ENCODE measurements at regions not wholly inside any gene's neighbourhood (a gene's known extent, or its start where the extent isn't known, plus 50 kb on each side); places are given as distances from the start of the nearest gene placed in this dataset.

- intact Hi-C loops (cut with micrococcal nuclease) (no loop called here), dilution Hi-C loops (cut with MboI; ENCODE audit: extremely low pct_ligation_motif_present, low sequenced_read_pairs) (no loop called here)
- Histone ChIP-seq H3K9me3 (replicated peaks; ENCODE audit: control insufficient read depth, insufficient read depth, low read length) (no peaks in the 10 kb centered on the region), H3K4me3 (replicated peaks in 1 of 3; ENCODE audit: insufficient read depth in 1 of 3, low read depth in 1 of 3, low read length in 3 of 3) (no peak overlapping the region), H2AFZ (ENCODE audit: low read depth, low read length) (no peak overlapping the region), H3K36me3 (ENCODE audit: control insufficient read depth in 2 of 2, extremely low read depth in 1 of 2, insufficient read depth in 2 of 2, low read length in 2 of 2) (no peaks in the 10 kb centered on the region), H4K20me1 (replicated peaks; ENCODE audit: control insufficient read depth, extremely low read depth, insufficient read depth, low read length) (no peaks in the 10 kb centered on the region), H3K9ac (replicated peaks; ENCODE audit: extremely low read depth, insufficient read depth, low read length) (no peak overlapping the region), H3K4me2 (ENCODE audit: insufficient read depth, low read length) (no peak overlapping the region), H3K4me1 (ENCODE audit: control insufficient read depth, extremely low read depth, insufficient read depth, low read length) (no peaks in the 10 kb centered on the region), H3K27me3 (ENCODE audit: control insufficient read depth in 2 of 2, insufficient read depth in 2 of 2, low read length in 2 of 2) (no peaks in the 10 kb centered on the region), H3K27ac (ENCODE audit: insufficient read depth, low read depth, low read length) (no peak overlapping the region), H3K79me2 (ENCODE audit: control insufficient read depth, insufficient read depth, low read length) (no peaks in the 10 kb centered on the region), H3K9me1 (replicated peaks; ENCODE audit: control insufficient read depth, extremely low read depth, insufficient read depth, low read length) (no peaks in the 10 kb centered on the region)
- POLR2A ChIA-PET: no interaction called here
- DNase-seq (ENCODE audit: low read depth, low spot score) (no peak), FAIRE-seq (no peak)
- CTCF ChIA-PET: no interaction called here
- no TSS peak for BruUV-seq (replicated peaks)
- no peak for TF ChIP-seq EZH2 (IDR thresholded peaks at IDR 0.05; ENCODE audit: borderline replicate concordance, low read depth, low read length, severe bottlenecking)
- TF ChIP-seq POLR2A (IDR thresholded peaks at IDR 0.05; ENCODE audit: low read depth, low read length): no peak
- TF ChIP-seq FOS (IDR thresholded peaks at IDR 0.05; ENCODE audit: borderline replicate concordance, insufficient read depth, low read length): no peak
- no peak for TF ChIP-seq GATA2 (IDR thresholded peaks at IDR 0.05; ENCODE audit: insufficient read depth, insufficient read length, low read depth, low read length)
- TF ChIP-seq CTCF (IDR thresholded peaks at IDR 0.05; ENCODE audit: extremely low read depth in 1 of 2, insufficient read depth in 1 of 2, low read depth in 1 of 2, low read length in 2 of 2): no peak
- TF ChIP-seq JUN (IDR thresholded peaks at IDR 0.05; ENCODE audit: borderline replicate concordance, insufficient read depth, insufficient read length, low read depth): no peak
- no peak for TF ChIP-seq POLR2AphosphoS5 (IDR thresholded peaks at IDR 0.05; ENCODE audit: insufficient read depth, low read depth, low read length)
- no peak for TF ChIP-seq MAX (IDR thresholded peaks at IDR 0.05; ENCODE audit: insufficient read depth, insufficient read length)
- no peak for TF ChIP-seq MYC (IDR thresholded peaks at IDR 0.05; ENCODE audit: low read depth, low read length)
Measured at GRCh38 chr10:129168660-129169059, 298.4 kb upstream of the MGMT start.
